HCT116 (cell line): ENCODE measurements at regions not wholly inside any gene's neighbourhood (a gene's known extent, or its start where the extent isn't known, plus 50 kb on each side); places are given as distances from the start of the nearest gene placed in this dataset.

ENCODE experiments used
- ATAC-seq: fragments of 200-7000 bp; cut with Tn5 transposase; 2 replicates; pipeline ENCODE4 v1.9.1; 2020; ENCODE audit warnings: mild to moderate bottlenecking, moderate library complexity
- BruUV-seq: library from RNA; stranded (reverse); fragments of 400-500 nt; replicated peaks from 2 replicates; lab custom pipeline; 2021; lab: Mats Ljungman, UMichigan
- CTCF ChIA-PET: fragments of 300-600 bp; sonication (Branson Sonifier 250); formaldehyde crosslinking; loops from one replicate; lab custom pipeline; 2021; ENCODE audit warnings: antibody characterized with exemption; lab: Charles Lee
- POLR2A ChIA-PET: fragments of 300-600, 350-600 bp; sonication (Branson Sonifier 250); formaldehyde crosslinking; loops from one replicate; lab custom pipeline; 2021; ENCODE audit warnings: antibody characterized with exemption; lab: Charles Lee
- RAD21 ChIA-PET, 2 experiments: fragments of 300-600 bp; sonication (Branson Sonifier 250); formaldehyde crosslinking; loops; one replicate each; lab custom pipeline; 2023; ENCODE audit warnings: low total read pairs in 2 of 2; ENCODE audit not compliant: uncharacterized antibody in 2 of 2, unreplicated experiment in 2 of 2, low non-redundant PET in 1 of 2; lab: Charles Lee
- DNase-seq: peaks from one replicate; pipeline ENCODE4 v3.0.0-alpha.2; 2010; ENCODE audit warnings: low read depth, low spot score
- H2AFZ ChIP-seq: fragments of 200-600 bp; shearing (Covaris generic), sonication (generic); 2 replicates; pipeline ENCODE4 v1.6.1; 2017; ENCODE audit warnings: low read depth, mixed run types, mixed read lengths, antibody characterized with exemption, low read length; ENCODE audit not compliant: poor library complexity, severe bottlenecking
- H3K27ac ChIP-seq: 2 replicates; pipeline ENCODE4 v1.5.1; 2012; ENCODE audit warnings: low read depth, low read length
- H3K27me3 ChIP-seq: fragments of 200-600 bp; sonication (generic); 2 replicates; pipeline ENCODE4 v1.6.1; 2016; ENCODE audit warnings: mixed run types, low read length, mixed read lengths; ENCODE audit not compliant: insufficient read depth
- H3K36me3 ChIP-seq, 2 experiments: fragments of 200-500 bp in 1 of 2; fragments of 200-600 bp in 1 of 2; sonication (Bioruptor generic) in 1 of 2; sonication (generic) in 1 of 2; 2 replicates each; pipeline versions ENCODE4 v1.5.1 to v1.6.1; 2014 to 2016; ENCODE audit warnings: low read length in 2 of 2, inconsistent platforms in 1 of 2, mixed read lengths in 1 of 2, mixed run types in 1 of 2; ENCODE audit not compliant: insufficient read depth in 2 of 2, control insufficient read depth in 1 of 2
- H3K4me1 ChIP-seq, 2 experiments: fragments of 200-600 bp in 1 of 2; sonication (generic) in 1 of 2; 2 replicates each; pipeline versions ENCODE4 v1.5.1 to v1.6.1; 2012 to 2017; ENCODE audit warnings: low read length in 2 of 2, inconsistent platforms in 1 of 2, mild to moderate bottlenecking in 1 of 2, mixed read lengths in 1 of 2, mixed run types in 1 of 2, moderate library complexity in 1 of 2; ENCODE audit not compliant: insufficient read depth in 2 of 2, control insufficient read depth in 1 of 2
- H3K4me2 ChIP-seq: fragments of 200-600 bp; sonication (generic); 2 replicates; pipeline ENCODE4 v1.6.1; 2017; ENCODE audit warnings: mixed run types, low read length, mixed read lengths
- H3K4me3 ChIP-seq, 2 experiments: fragments of 200-600 bp in 1 of 2; sonication (generic) in 1 of 2; replicated peaks in 1 of 2; 2 replicates each; pipeline ENCODE4 v1.5.1; 2011 to 2016; ENCODE audit warnings: low read length in 2 of 2, control low read depth in 1 of 2, low read depth in 1 of 2, mild to moderate bottlenecking in 1 of 2, mixed read lengths in 1 of 2, mixed run types in 1 of 2
- H3K79me2 ChIP-seq: fragments of 200-600 bp; sonication (generic); 2 replicates; pipeline ENCODE4 v1.6.1; 2017; ENCODE audit warnings: mild to moderate bottlenecking, mixed run types, low read length, moderate library complexity, mixed read lengths; ENCODE audit not compliant: insufficient read depth
- H3K9ac ChIP-seq: fragments of 200-600 bp; sonication (generic); 2 replicates; pipeline ENCODE4 v1.6.1; 2016; ENCODE audit warnings: low read length, mixed read lengths
- H3K9me2 ChIP-seq: fragments of 200-600 bp; sonication (generic), shearing (Covaris generic); 2 replicates; pipeline ENCODE4 v1.6.1; 2017; ENCODE audit warnings: mixed run types, mild to moderate bottlenecking, moderate library complexity; ENCODE audit not compliant: insufficient read depth
- H3K9me3 ChIP-seq, 2 experiments: fragments of 200-500 bp in 1 of 2; fragments of 200-600 bp in 1 of 2; sonication (Bioruptor generic) in 1 of 2; sonication (generic) in 1 of 2; 2 replicates each; pipeline ENCODE4 v1.6.1; 2014 to 2017; ENCODE audit warnings: low read length in 2 of 2, mixed read lengths in 2 of 2, inconsistent platforms in 1 of 2, low read depth in 1 of 2, mild to moderate bottlenecking in 1 of 2, mixed run types in 1 of 2, moderate library complexity in 1 of 2; ENCODE audit not compliant: control insufficient read depth in 1 of 2, insufficient read depth in 1 of 2
- H4K20me1 ChIP-seq: fragments of 200-600 bp; sonication (generic), shearing (Covaris generic); 2 replicates; pipeline ENCODE4 v1.6.1; 2017; ENCODE audit warnings: mixed run types, mild to moderate bottlenecking, moderate library complexity; ENCODE audit not compliant: insufficient read depth
- CBX3 ChIP-seq: IDR thresholded peaks from 2 replicates; pipeline ENCODE4 v1.6.1; 2012; ENCODE audit warnings: low read depth
- CEBPB ChIP-seq: IDR thresholded peaks from 2 replicates; pipeline ENCODE4 v1.6.1; 2012; ENCODE audit warnings: low read depth
- EGR1 ChIP-seq: IDR thresholded peaks from 2 replicates; pipeline ENCODE4 v1.6.1; 2012; ENCODE audit warnings: low read depth
- ELF1 ChIP-seq: IDR thresholded peaks from 2 replicates; pipeline ENCODE4 v1.6.1; 2012; ENCODE audit warnings: low read depth, borderline replicate concordance
- EZH2 ChIP-seq: fragments of 200-600 bp; sonication (generic); IDR thresholded peaks from 2 replicates; pipeline ENCODE4 v1.6.1; 2017; ENCODE audit warnings: antibody characterized with exemption, mixed run types
- EZH2phosphoT487 ChIP-seq: fragments of 200-600 bp; IDR thresholded peaks from 2 replicates; pipeline ENCODE4 v1.6.1; 2018; ENCODE audit warnings: antibody characterized with exemption, borderline replicate concordance
- JUND ChIP-seq: IDR thresholded peaks from 2 replicates; pipeline ENCODE4 v1.6.1; 2012
- POLR2AphosphoS5 ChIP-seq: IDR thresholded peaks from 2 replicates; pipeline ENCODE4 v1.6.1; 2011; ENCODE audit warnings: mild to moderate bottlenecking, low read depth, low read length, moderate library complexity
- RAD21 ChIP-seq: IDR thresholded peaks from 2 replicates; pipeline ENCODE4 v1.6.1; 2012; ENCODE audit warnings: low read depth, mild to moderate bottlenecking
- SIN3A ChIP-seq: IDR thresholded peaks from 2 replicates; pipeline ENCODE4 v1.6.1; 2012; ENCODE audit warnings: low read depth
- SP1 ChIP-seq: IDR thresholded peaks from 2 replicates; pipeline ENCODE4 v1.6.1; 2012; ENCODE audit warnings: low read depth
- TCF7L2 ChIP-seq: IDR thresholded peaks from 2 replicates; pipeline ENCODE4 v1.7.0; 2011; ENCODE audit warnings: borderline replicate concordance, inconsistent platforms; ENCODE audit not compliant: insufficient read depth, insufficient read length; ENCODE audit errors: extremely low read depth
- YY1 ChIP-seq: IDR thresholded peaks from 2 replicates; pipeline ENCODE4 v1.6.1; 2011; ENCODE audit warnings: low read length, low read depth, moderate library complexity, mild to moderate bottlenecking; ENCODE audit not compliant: insufficient replicate concordance; ENCODE audit errors: extremely low read depth
- ZFX ChIP-seq: fragments of 450-650 bp; IDR thresholded peaks from 2 replicates; pipeline ENCODE4 v1.6.1; 2017
- ZNF274 ChIP-seq: fragments of 200-500 bp; sonication (Bioruptor generic); IDR thresholded peaks from 2 replicates; pipeline ENCODE4 v1.6.1; 2014; ENCODE audit warnings: mild to moderate bottlenecking, low read depth, low read length, inconsistent platforms
- intact Hi-C: fragments of 100-400 bp; cut with micrococcal nuclease; formaldehyde crosslinking; loops from 2 replicates; pipeline ENCODE4 v1.10.0; 2022
- TF ChIP-seq, protein P1 (sequence below), 3 experiments: fragments of 200-600 bp in 1 of 3; sonication (generic) in 1 of 3; IDR thresholded peaks in 2 of 3; conservative IDR thresholded peaks in 1 of 3; 2 replicates each; pipeline ENCODE4 v1.5.1; 2012 to 2017; ENCODE audit warnings: low read depth in 2 of 3, low read length in 2 of 3, antibody characterized with exemption in 1 of 3, borderline replicate concordance in 1 of 3, control low read depth in 1 of 3, mild to moderate bottlenecking in 1 of 3, mixed read lengths in 1 of 3, mixed run types in 1 of 3, moderate library complexity in 1 of 3; ENCODE audit not compliant: insufficient read depth in 1 of 3
- TF ChIP-seq, protein P2 (sequence below): IDR thresholded peaks from 2 replicates; pipeline ENCODE4 v1.6.1; 2011; ENCODE audit warnings: mild to moderate bottlenecking, low read length, moderate library complexity; ENCODE audit not compliant: insufficient replicate concordance; ENCODE audit errors: extremely low read depth
- TF ChIP-seq, protein P3 (sequence below): IDR thresholded peaks from 2 replicates; pipeline ENCODE4 v1.6.1; 2012
- TF ChIP-seq, protein P4 (sequence below): IDR thresholded peaks from 2 replicates; pipeline ENCODE4 v1.6.1; 2012

DNA sequence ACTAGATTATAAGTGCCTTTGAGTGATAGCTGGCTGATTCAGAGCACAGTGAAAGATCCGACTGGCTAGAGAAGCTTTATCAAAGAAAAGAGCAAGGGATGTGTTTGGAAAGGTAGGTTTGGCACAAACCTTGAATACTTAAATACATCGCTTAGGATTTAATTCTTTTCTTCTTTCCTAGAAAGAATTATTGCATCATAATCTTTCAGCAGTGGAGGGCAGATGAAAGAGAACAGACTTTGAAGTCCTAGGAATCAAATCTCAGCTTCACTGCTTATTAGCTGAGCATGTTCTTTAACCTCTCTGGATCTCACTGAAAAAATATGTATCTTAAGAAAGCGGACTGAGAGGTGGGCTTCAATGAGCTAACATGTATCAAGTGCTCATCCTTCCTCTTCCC lies 122.8 kb downstream of the ZNF365 start (continued):
- TF ChIP-seq, protein P1, sequence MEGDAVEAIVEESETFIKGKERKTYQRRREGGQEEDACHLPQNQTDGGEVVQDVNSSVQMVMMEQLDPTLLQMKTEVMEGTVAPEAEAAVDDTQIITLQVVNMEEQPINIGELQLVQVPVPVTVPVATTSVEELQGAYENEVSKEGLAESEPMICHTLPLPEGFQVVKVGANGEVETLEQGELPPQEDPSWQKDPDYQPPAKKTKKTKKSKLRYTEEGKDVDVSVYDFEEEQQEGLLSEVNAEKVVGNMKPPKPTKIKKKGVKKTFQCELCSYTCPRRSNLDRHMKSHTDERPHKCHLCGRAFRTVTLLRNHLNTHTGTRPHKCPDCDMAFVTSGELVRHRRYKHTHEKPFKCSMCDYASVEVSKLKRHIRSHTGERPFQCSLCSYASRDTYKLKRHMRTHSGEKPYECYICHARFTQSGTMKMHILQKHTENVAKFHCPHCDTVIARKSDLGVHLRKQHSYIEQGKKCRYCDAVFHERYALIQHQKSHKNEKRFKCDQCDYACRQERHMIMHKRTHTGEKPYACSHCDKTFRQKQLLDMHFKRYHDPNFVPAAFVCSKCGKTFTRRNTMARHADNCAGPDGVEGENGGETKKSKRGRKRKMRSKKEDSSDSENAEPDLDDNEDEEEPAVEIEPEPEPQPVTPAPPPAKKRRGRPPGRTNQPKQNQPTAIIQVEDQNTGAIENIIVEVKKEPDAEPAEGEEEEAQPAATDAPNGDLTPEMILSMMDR (IDR thresholded peaks at IDR 0.05 in 2 of 3, conservative IDR thresholded peaks at IDR 0.05 in 1 of 3; ENCODE audit: borderline replicate concordance in 1 of 3, insufficient read depth in 1 of 3, low read depth in 2 of 3, low read length in 2 of 3): no peak
- TF ChIP-seq POLR2AphosphoS5 (no peak), EGR1 (no peak)

- RAD21 ChIA-PET: no interaction called here
- no peak for ATAC-seq
- no peak for DNase-seq
- Histone ChIP-seq H3K9ac (no peak overlapping the region), H3K27me3 (peaks cover 7% of the 10 kb centered on the region), H3K4me3 (no peak overlapping the region), H3K9me2 (no peaks in the 10 kb centered on the region), H3K27ac (no peak overlapping the region), H3K9me3 (no peaks in the 10 kb centered on the region), H3K4me2 (no peak overlapping the region), H2AFZ (no peak overlapping the region), H3K36me3 (no peaks in the 10 kb centered on the region), H4K20me1 (no peaks in the 10 kb centered on the region), H3K79me2 (no peaks in the 10 kb centered on the region), H3K4me1 (no peaks in the 10 kb centered on the region)
- intact Hi-C loops: no loop called here
- CTCF ChIA-PET: no interaction called here
- POLR2A ChIA-PET: no interaction called here
- TF ChIP-seq, protein P2, sequence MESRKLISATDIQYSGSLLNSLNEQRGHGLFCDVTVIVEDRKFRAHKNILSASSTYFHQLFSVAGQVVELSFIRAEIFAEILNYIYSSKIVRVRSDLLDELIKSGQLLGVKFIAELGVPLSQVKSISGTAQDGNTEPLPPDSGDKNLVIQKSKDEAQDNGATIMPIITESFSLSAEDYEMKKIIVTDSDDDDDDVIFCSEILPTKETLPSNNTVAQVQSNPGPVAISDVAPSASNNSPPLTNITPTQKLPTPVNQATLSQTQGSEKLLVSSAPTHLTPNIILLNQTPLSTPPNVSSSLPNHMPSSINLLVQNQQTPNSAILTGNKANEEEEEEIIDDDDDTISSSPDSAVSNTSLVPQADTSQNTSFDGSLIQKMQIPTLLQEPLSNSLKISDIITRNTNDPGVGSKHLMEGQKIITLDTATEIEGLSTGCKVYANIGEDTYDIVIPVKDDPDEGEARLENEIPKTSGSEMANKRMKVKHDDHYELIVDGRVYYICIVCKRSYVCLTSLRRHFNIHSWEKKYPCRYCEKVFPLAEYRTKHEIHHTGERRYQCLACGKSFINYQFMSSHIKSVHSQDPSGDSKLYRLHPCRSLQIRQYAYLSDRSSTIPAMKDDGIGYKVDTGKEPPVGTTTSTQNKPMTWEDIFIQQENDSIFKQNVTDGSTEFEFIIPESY: no peak
- TF ChIP-seq SP1 (no peak), SIN3A (no peak), YY1 (no peak), ZFX (no peak), JUND (no peak), RAD21 (no peak), ZNF274 (no peak), CEBPB (no peak), CBX3 (no peak), EZH2 (no peak), POLR2AphosphoS5 (no peak), TCF7L2 (no peak), ELF1 (no peak), EZH2phosphoT487 (no peak)
- TF ChIP-seq, protein P1 (IDR thresholded peaks at IDR 0.05 in 2 of 3, conservative IDR thresholded peaks at IDR 0.05 in 1 of 3; ENCODE audit: borderline replicate concordance in 1 of 3, insufficient read depth in 1 of 3, low read depth in 2 of 3, low read length in 2 of 3): no peak
- TF ChIP-seq, protein P3, sequence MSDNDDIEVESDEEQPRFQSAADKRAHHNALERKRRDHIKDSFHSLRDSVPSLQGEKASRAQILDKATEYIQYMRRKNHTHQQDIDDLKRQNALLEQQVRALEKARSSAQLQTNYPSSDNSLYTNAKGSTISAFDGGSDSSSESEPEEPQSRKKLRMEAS: no peak
- TF ChIP-seq, protein P4, sequence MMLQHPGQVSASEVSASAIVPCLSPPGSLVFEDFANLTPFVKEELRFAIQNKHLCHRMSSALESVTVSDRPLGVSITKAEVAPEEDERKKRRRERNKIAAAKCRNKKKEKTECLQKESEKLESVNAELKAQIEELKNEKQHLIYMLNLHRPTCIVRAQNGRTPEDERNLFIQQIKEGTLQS: no peak
- no TSS peak for BruUV-seq
Observed at GRCh38 chr10:62498271-62498670, 124.1 kb downstream of the ZNF365 start.
